Left cardiac atrium (tissue), 4 donors: ENCODE measurements at regions not wholly inside any gene's neighbourhood (a gene's known extent, or its start where the extent isn't known, plus 50 kb on each side); places are given as distances from the start of the nearest gene placed in this dataset.

ENCODE experiments used
- ATAC-seq, 2 donors: fragments of 200-7000 bp; cut with Tn5 transposase; one replicate each; pipeline ENCODE4 v1.9.1; 2020; ENCODE audit warnings: mild to moderate bottlenecking in 2 of 2, moderate library complexity in 2 of 2
- DNase-seq: peaks from one replicate; pipeline ENCODE4 v3.0.0-alpha.2; 2020
- intact Hi-C, 2 donors: fragments of 100-400 bp; cut with DNase I; formaldehyde crosslinking; loops; one replicate each; pipeline versions ENCODE4 v1.14.1 to v1.15.1; 2022 to 2023
- donor health status: DM: no; HTN: yes; CAD: no.
- donor health status: DM: no; HTN: yes; CAD: no; lungs with severe emphysema.
- donor health status: DM: yes; HTN: yes; CAD: no.
- donor health status: Dilated cardiomyopathy.

DNA sequence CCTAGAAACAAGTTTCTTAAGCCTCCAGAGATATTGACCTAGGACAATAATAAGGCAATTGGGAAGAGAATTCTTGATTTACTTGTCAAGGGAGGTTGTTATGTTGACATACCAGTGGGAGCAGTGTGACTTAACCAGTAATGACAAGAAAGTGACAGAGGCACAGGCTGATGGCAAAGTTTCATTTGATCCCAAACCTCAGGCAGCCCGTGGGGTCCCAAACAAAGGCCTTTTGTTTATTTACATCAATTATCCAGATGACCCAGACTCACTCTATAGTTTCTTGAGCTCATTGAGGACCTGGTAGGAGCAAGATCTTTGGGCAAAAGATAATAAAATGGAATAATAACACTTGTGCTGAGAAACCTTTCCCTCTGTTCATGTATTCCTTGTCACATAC lies 336.8 kb downstream of the ARL6IP6 start:
- intact Hi-C loops: no loop called here
- DNase-seq (no peak), ATAC-seq (no peak)

DNA sequence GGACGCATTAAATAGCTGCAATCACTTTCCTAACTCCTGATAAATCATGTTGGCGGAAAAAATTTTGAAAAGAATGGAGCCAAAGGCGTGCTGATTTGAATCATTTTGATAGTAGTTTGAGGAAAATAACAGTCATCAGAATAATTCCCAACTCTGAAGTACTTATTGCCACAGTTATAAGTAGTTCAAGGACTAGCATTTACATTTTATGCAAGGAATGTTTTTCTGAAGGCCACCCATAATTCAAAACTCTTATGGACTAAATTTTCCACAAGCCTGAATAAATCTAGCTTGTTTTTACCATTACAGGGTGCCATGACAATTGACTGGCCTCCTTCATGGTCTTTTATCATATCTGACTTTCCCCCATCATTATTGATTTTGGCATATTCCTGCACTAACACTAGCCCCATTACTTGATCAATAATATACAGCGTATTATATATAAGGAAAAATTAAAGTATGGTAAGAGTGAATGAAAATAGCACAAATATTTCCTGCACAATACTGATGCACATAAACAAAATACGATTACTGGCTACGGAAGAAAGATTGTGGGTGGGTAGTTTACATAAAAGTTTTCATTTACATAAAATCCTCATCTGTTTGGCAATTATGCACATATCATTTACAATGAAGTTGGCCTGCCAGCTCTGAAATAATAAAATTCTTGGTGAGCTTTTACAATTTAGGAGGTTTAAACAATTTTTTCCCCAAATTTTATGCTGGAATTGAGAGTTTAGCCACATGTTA lies 334.6 kb downstream of the ARL6IP6 start:
- ATAC-seq (no peak), DNase-seq (no peak)
- intact Hi-C loops: no loop called here

DNA sequence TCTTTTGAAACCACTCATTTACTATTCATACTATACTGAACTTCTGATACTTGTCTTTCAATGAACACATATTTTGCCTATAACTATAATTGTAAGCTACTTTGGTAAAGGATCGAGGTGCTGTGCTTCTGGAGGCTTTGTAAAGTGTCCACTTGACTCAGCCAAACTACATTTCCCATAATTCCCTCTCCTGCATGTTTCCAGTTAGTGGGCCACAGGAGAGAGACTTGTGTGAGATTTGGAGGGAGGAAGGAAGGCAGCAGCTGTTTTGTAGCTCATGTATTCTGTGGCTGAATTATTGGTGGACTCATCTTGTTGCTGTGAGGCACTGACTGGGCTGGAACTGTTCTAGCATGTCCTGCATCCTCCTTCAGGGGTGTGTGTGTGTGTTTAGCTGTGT lies 328.8 kb downstream of the ARL6IP6 start:
- intact Hi-C loops: no loop called here
- DNase-seq (no peak), ATAC-seq (no peak)

DNA sequence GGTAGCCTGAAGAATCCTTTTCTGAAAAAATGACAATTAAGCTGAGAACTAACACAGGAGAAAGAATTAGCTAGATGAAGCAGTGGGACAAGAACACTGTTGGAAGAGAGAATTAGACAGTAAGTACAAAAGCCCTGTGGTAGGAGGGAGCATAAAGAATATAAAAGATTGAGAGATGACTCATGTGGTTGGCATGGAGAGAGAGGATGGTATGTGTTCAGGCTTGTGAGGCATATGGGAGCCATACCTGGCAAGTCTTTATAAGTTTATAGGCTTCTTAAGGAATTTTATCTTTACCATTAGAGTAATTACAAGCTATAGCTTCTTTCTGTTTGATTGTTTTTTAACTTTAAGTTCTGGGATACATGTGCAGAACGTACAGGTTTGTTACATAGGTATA lies 325.0 kb downstream of the ARL6IP6 start:
- ATAC-seq (no peak), DNase-seq (no peak)
- intact Hi-C loops: no loop called here

DNA sequence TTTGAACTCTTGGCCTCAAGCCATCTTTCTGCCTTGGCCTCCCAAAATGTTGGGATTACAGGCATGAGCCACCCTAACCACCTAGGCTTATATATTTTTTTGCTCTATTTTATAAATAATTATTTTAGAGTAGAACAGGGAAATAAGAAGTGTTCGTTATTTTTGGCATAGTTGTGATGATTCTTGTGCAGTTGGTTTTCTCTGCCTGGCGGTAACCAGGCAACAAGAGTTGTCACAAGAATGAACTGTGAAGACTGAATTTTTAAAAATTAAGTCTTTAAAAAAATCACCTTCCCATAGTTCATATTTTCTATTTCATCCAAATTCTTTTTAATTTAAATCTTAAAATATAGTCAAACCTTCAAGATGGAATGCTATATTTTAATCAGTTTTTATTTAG lies 310.2 kb downstream of the ARL6IP6 start:
- DNase-seq: no peak
- ATAC-seq: no peak
- intact Hi-C loops: no loop called here

DNA sequence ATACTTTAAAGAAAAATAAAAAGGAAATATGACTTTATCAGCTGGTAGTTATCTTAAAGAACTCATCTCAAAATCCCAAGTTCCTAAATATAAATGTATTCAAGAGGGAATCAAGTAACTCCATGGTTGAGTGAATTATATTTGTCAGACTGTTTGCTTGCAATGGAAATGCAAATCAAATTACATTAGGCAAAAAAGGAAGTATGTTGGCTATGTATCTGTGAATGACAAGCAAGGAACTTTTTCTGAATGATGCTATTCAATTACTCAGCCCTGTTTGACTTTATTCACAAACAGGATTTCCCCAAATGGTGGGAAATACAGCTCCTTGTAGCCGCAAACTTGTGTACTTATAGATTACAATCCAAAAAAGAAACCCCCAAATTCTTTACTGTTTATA lies 309.1 kb downstream of the ARL6IP6 start:
- intact Hi-C loops: no loop called here
- ATAC-seq: no peak

DNA sequence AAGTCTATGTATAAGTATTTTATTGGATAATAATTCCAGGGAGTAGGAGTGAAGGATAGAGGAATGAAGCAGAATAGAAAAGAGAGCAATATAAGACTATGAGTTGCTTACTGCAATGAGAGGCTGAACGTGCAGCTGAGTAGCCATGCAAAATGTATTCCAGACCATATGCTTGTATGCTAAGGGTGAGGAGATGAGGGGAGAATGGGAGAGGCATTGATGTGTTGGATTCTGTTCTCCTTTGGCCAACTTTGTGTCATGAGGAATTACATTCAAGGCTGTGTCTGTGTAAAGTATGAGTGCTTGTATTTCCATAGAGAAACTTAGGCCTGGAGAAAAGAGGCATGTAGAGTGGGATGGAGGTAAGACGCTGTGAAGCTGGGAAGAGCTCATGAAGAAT lies 301.8 kb downstream of the ARL6IP6 start:
- intact Hi-C loops: no loop called here
- ATAC-seq: no peak
- DNase-seq: no peak

More for the DNA sequence above, 309.1 kb downstream of the ARL6IP6 start:
- no peak for DNase-seq

DNA sequence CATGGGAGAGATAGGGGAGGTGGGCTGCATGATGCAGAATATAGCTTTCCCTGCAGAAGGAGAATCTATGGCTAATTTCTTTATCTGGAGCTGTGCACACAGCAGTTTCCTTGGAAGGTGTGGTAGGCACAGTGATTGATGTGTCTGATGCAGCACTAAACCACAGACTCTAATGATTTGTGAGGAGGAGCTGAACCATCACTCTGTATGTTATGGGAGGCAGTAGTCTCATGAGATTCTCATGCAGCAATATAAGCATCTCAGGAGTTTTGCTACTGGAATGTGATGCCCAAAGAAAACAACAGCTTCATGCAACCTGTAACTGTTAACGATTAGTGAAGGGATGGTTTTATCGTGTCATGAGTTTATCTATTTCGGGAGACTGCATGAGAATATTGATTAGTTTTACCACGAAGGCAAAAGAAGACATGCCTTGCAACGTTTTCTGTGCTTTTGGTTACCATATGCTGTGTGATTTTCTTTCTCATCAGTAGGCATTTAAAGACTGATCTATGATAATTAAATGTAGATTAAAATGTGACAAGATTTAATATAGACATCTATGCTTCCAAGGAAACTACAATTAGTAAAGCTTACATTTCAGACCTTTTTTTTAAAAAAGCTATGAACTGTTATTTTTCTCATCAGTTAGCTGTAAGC lies 286.8 kb downstream of the ARL6IP6 start:
- intact Hi-C loops: no loop called here

DNA sequence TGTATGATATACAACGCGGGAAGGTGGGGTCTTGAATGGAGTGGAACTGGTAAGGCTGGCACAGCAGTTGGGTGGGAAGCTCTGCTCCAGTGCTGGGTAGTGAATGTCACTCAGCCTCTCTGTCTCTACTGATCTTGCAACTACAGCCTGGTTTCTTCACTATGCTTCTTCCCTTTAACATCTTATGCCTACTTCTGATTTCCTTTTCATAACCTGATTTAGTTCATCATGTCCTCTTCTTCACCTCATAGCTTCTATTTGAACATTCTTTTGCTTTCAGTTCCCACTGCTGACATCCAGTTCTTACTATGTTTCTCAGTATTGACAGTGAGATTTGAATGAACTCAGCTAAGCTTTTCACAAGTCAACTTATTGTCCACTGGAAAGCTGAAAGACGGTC lies 286.2 kb downstream of the ARL6IP6 start:
- ATAC-seq (no peak), DNase-seq (no peak)
- intact Hi-C loops: no loop called here

More for the DNA sequence above, 286.8 kb downstream of the ARL6IP6 start:
- DNase-seq: no peak
- no peak for ATAC-seq

DNA sequence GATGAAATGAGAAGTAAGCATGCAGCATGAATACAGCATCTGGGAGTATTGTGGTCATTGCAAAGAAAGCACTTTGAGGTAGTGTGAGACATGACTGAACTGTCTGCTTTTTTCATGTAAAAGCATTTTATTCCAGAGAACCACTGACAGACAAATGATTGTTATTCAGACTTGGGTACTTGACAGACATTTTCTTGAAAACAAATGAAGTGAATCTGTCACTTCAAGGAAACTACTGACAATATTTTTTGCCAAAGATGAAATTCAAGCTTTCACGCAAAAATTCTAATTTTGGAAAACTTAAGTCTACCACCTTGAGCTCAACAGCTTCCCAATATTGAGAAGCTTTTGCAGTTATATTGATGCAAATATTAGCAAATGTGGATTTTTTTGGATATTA lies 255.7 kb downstream of the ARL6IP6 start:
- DNase-seq: no peak
- intact Hi-C loops: no loop called here
- ATAC-seq: no peak

DNA sequence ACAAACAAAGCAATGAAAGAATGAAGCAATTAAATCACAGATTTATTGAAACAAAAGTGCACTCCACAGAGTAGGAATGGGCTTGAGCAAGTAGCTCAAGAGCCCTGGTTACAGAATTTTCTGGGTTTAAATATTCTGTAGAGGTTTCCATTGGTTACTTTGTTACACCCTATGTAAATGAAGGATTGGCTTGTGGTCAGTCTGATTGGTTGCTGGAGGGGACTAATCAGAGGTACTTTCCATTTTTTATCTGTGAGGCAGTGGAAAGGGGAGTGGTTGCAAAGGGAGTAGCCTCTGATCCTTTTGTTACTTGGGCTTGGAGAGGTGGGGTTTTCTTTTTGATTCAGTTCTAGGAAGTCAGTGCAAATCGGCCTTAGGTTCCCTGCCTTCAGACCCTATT lies 253.3 kb downstream of the ARL6IP6 start:
- intact Hi-C loops: no loop called here
- DNase-seq: no peak
- no peak for ATAC-seq

DNA sequence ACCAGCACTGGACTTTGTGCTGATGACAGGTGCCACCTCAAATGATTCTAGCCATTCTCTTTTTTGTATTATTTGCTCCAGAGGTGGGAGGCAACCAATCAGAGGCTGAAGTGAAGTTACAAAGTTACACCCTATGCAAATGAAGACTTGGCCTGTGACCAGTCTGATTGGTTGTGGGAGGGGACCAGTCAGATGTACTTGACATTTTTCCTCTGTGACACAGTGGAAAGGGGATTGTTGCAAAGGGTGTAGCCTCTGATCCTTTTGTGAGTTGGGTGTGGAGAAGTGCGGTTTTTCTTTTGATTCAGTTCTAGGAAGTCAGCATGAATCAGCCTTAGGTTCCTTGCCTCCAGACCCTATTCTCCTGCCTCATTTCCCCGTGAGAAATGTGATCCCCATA lies 244.0 kb downstream of the ARL6IP6 start:
- ATAC-seq (no peak), DNase-seq (no peak)
- intact Hi-C loops: no loop called here

DNA sequence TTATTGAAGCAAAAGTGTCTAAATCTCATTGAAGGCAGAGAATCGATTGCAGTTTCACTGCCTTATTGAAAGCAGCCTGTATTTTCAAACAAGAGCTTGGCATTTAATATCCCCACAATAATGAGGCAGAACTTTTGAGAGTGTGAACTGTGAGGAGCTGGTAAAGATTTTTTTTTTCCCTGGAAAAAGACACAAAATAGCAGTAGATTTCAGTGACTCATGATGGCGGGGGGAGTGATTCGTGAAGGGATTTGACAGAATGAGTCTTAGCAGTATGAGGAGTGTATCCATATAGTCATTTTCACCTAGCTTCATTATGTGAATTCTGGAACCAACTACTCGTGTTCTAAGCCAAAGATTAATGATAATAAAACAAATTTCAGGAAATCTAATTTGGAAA lies 242.9 kb downstream of the ARL6IP6 start:
- no peak for DNase-seq
- ATAC-seq: no peak
- intact Hi-C loops: no loop called here

DNA sequence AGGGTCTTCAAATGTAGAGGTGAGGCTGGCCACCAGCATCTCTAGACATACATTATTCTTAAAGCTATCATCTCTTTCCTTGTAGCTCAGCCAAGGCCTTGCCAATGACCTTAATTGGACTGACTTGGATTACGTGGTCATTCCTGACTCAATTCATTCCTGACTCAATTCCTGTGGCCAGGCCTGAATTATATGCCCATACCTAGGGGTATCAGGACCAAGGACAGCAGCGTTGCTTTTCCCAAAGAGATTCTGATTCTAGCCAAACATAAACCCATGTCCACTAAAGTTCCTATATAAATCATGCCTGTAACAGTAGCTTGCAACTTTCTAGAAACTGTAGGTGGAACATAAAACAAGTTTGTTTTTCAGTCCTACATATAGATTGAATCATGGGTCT lies 231.7 kb downstream of the ARL6IP6 start:
- no peak for ATAC-seq
- intact Hi-C loops: no loop called here
- no peak for DNase-seq

DNA sequence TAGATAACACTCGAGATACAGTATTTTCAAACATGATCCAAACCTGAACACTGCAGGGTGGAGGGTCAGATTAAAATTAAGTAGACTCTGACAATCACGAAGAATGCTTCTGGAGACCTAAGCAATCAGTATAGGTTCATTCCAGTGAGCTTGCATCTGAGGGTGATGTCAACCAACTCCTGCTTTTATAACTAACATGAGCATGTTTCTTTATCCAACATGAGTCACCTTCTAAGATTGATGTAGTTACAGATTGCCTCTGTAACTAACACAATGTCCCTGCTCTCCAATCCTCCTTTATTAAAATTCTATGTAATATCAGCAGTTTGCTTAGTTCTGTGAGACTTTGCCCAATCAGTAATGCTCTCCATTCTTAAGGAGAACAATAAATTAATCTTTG lies 225.7 kb downstream of the ARL6IP6 start:
- intact Hi-C loops: no loop called here
- ATAC-seq: no peak

DNA sequence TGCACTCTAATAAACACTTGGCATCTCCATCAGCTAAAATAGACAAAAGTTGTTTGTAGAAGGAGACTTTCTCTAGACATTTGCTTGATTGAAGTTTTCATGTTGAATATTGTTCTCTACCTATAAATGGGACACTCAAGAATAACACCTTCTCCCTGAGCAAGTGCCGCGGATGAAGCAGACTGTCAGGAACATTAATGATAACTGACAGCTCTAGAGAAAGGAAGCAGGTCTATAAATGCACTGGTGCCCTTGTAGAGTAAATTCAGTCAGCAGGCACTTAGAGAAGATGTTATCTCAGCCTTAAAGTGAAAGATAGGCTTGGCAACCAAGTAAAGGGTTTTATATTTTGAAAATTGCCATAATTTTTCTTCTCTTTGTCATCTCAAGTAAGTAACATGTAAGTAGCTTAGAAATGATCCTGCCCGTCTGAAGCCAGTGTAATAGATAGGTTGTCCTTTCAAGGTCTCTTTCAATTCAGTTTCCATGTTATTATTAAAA lies 224.6 kb downstream of the ARL6IP6 start:
- intact Hi-C loops: no loop called here
- ATAC-seq: no peak

More for the DNA sequence above, 225.7 kb downstream of the ARL6IP6 start:
- DNase-seq: no peak

DNA sequence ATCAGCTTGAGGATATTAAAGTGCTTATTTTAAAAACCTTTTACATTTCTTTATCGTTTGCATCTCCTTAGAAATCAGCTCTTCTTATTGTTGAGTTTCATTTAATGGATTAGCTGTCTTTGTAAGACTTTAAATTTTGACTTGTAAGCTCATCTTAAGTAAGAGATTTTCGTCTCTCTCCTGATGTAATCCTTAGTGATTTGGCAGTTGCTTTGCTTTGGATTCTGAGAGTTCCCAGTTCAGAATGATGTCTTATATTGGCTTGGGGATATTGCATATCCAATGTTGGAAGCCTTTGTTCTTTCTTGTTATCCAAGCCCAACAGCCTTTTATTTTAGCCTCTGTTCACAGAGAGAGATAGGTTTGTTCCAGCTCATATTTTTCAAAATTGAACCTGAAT lies 212.1 kb downstream of the ARL6IP6 start:
- no peak for ATAC-seq
- intact Hi-C loops: no loop called here
- no peak for DNase-seq

More for the DNA sequence above, 224.6 kb downstream of the ARL6IP6 start:
- DNase-seq: no peak

DNA sequence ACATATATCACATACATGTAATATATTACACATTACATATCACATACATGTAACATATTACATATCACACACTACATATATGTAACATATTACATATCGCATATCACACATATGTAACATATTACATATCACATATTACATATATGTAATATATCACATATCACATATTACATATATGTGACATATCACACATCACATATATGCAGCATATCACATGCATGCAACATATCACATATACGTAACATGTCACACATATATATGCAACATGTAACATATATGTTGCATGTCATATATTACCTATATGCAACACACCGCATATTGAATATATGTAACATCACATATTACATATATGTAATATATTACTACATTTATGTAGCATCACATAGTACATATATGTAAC lies 211.2 kb downstream of the ARL6IP6 start:
- no peak for DNase-seq
- intact Hi-C loops: no loop called here

DNA sequence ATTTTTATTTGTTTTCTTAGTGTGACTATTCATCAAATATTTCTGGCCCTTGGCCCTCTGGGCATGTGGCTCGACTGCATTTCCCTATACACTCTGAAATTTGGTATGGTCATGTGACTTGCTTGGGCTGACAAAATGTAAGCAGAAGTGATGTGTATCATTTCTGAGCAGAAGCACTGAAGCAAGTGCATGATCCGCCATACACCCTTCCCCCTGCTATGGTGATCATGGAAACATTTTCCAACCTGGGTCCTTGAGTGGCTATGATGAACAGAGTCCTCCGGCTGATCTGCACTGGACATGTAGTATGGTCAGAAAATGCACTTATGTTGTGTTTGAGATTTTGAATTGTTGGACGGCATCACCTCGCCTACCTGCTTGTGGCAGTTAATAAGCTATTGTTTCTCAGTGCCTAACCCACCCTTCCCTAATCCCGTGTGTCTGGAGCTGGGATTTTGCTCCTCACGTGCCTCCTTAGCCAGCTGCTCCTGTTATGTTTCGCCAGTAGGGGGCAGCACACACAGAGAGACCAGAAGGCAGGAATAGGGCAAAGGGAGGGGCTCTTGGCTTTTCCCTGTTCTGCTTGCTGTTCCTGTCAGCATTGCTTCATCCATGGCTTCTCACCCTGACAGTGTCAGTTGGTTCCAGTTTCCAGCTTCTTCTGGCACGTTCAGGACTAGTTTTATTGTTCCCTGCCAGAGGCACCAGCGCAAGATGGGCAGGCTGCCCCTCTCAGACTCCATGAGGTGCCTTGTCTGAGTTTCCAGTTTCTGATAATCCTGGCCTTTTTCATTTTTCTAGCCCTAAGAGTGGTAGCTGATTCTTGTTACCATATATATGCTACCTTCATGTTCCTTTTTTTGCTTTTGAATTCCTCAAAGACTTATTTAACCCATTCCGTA lies 207.4 kb downstream of the ARL6IP6 start:
- DNase-seq (peak; percentile 42), ATAC-seq (peak; percentile 41 to 74)
- intact Hi-C loops: no loop called here

More for the DNA sequence above, 211.2 kb downstream of the ARL6IP6 start:
- ATAC-seq: no peak

DNA sequence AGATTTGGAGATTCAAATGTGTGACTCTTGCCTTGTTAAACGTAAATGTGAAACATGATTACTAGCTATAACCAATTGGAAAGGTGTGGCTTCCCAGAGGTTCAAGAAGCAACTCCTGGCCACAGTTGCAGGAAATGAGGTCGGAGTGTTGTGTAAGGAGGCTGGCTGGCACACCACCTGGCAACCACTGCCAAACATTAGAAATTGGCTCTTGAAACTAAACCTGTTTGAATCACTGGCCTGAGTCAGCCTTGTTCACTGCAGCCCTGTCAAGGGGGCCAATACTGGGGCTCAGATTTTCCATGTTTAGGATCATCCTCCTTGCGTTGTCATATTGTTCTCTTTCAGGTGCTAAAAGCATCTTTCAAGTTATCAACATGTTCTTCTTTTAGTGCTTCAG lies 206.3 kb downstream of the ARL6IP6 start:
- intact Hi-C loops: no loop called here
- peak; percentile 57 to 92 for ATAC-seq
- DNase-seq: peak; percentile 18
